ENCODE measurements at regions not wholly inside any gene's neighbourhood (a gene's known extent, or its start where the extent isn't known, plus 50 kb on each side); places are given as distances from the start of the nearest gene placed in this dataset.
A peak's percentile ranks its signal among the peaks of the same experiment; 100 is the strongest.
"Not testable (repeated sequence)": the region's sequence is repeated elsewhere in the genome, so short reads cannot be mapped to it uniquely, and the experiment has no call there.

GRCh38 chrX:155819966-155820491 is 61.1 kb upstream of the VAMP7 start:
- Histone ChIP-seq H2BK15ac (replicated peaks; ENCODE audit: low read depth) (no peak overlapping the region), H3K27ac (ENCODE audit: low read depth, low read length) (no peak overlapping the region), H3K79me2 (ENCODE audit: control insufficient read depth, insufficient read depth, low read length) (no peaks in the 10 kb centered on the region), H3K27me3 (ENCODE audit: insufficient read depth, low read length, poor library complexity) (no peaks in the 10 kb centered on the region), H3K4me1 (ENCODE audit: control insufficient read depth, low read depth, low read length) (no peaks in the 10 kb centered on the region), H4K5ac (ENCODE audit: low read length) (no peak overlapping the region), H3K4me3 (ENCODE audit: low read length) (no peak overlapping the region), H4K8ac (ENCODE audit: low read depth, low read length) (no peak overlapping the region), H3K9ac (ENCODE audit: low read length) (no peak overlapping the region), H2BK120ac (ENCODE audit: low read depth, low read length) (no peak overlapping the region), H3K36me3 (ENCODE audit: control insufficient read depth, insufficient read depth, low read length) (no peaks in the 10 kb centered on the region), H3K18ac (ENCODE audit: low read length) (no peak overlapping the region), H3K4me2 (ENCODE audit: low read length) (no peak overlapping the region), H3K79me1 (ENCODE audit: low read length) (no peaks in the 10 kb centered on the region), H3K4ac (ENCODE audit: low read depth, low read length) (no peak overlapping the region), H3K23ac (ENCODE audit: low read length) (no peak overlapping the region), H3K56ac (ENCODE audit: low read length) (no peak overlapping the region), H2AK5ac (ENCODE audit: low read length) (no peak overlapping the region), H2BK5ac (ENCODE audit: low read length) (no peak overlapping the region)
- DNase-seq = peak; percentile 91
- WGBS (ENCODE audit: extremely low coverage, insufficient coverage, low lambda C conversion rate) = no CpG with 5 or more reads among the region's 3 CpGs

- Histone ChIP-seq H3K4me1 (ENCODE audit: control insufficient read depth, low read depth, low read length) (no peaks in the 10 kb centered on the region), H2BK120ac (ENCODE audit: low read depth, low read length) (no peak overlapping the region), H3K79me1 (ENCODE audit: low read length) (no peaks in the 10 kb centered on the region), H3K4ac (ENCODE audit: low read depth, low read length) (no peak overlapping the region), H3K27ac (ENCODE audit: low read depth, low read length) (no peak overlapping the region), H3K56ac (ENCODE audit: low read length) (no peak overlapping the region), H2BK15ac (replicated peaks; ENCODE audit: low read depth) (no peak overlapping the region), H3K27me3 (ENCODE audit: insufficient read depth, low read length, poor library complexity) (no peaks in the 10 kb centered on the region), H3K4me2 (ENCODE audit: low read length) (no peak overlapping the region), H3K4me3 (ENCODE audit: low read length) (no peak overlapping the region), H4K8ac (ENCODE audit: low read depth, low read length) (no peak overlapping the region), H3K36me3 (ENCODE audit: control insufficient read depth, insufficient read depth, low read length) (no peaks in the 10 kb centered on the region), H3K79me2 (ENCODE audit: control insufficient read depth, insufficient read depth, low read length) (no peaks in the 10 kb centered on the region), H3K18ac (ENCODE audit: low read length) (no peak overlapping the region), H2BK5ac (ENCODE audit: low read length) (no peak overlapping the region), H4K5ac (ENCODE audit: low read length) (no peak overlapping the region), H2AK5ac (ENCODE audit: low read length) (no peak overlapping the region), H3K23ac (ENCODE audit: low read length) (no peak overlapping the region), H3K9ac (ENCODE audit: low read length) (no peak overlapping the region)
- DNase-seq = peak; percentile 40
Measured at GRCh38 chrX:155819525-155819924, 61.6 kb upstream of the VAMP7 start.

- not testable (repeated sequence) for H3K27me3 ChIP-seq (ENCODE audit: insufficient read depth, low read length, poor library complexity); H3K4ac ChIP-seq (ENCODE audit: low read depth, low read length); H3K18ac ChIP-seq (ENCODE audit: low read length); H3K4me2 ChIP-seq (ENCODE audit: low read length); H3K23ac ChIP-seq (ENCODE audit: low read length); H3K27ac ChIP-seq (ENCODE audit: low read depth, low read length); H2BK5ac ChIP-seq (ENCODE audit: low read length); H2BK15ac ChIP-seq (replicated peaks; ENCODE audit: low read depth); H3K36me3 ChIP-seq (ENCODE audit: control insufficient read depth, insufficient read depth, low read length); H3K79me2 ChIP-seq (ENCODE audit: control insufficient read depth, insufficient read depth, low read length); H3K4me1 ChIP-seq (ENCODE audit: control insufficient read depth, low read depth, low read length); H4K5ac ChIP-seq (ENCODE audit: low read length); H2BK120ac ChIP-seq (ENCODE audit: low read depth, low read length); H3K56ac ChIP-seq (ENCODE audit: low read length); DNase-seq; H3K4me3 ChIP-seq (ENCODE audit: low read length); H4K8ac ChIP-seq (ENCODE audit: low read depth, low read length); H3K9ac ChIP-seq (ENCODE audit: low read length); H3K79me1 ChIP-seq (ENCODE audit: low read length); H2AK5ac ChIP-seq (ENCODE audit: low read length)
- WGBS (ENCODE audit: extremely low coverage, insufficient coverage, low lambda C conversion rate) = no CpG with 5 or more reads among the region's 8 CpGs
Measured at GRCh38 chrX:155814391-155814790, 66.8 kb upstream of the VAMP7 start.

- Histone ChIP-seq H3K4me2 (ENCODE audit: low read length) (no peak overlapping the region), H3K56ac (ENCODE audit: low read length) (no peak overlapping the region), H3K9ac (ENCODE audit: low read length) (no peak overlapping the region), H4K8ac (ENCODE audit: low read depth, low read length) (no peak overlapping the region), H3K4ac (ENCODE audit: low read depth, low read length) (no peak overlapping the region), H2BK15ac (replicated peaks; ENCODE audit: low read depth) (no peak overlapping the region), H4K5ac (ENCODE audit: low read length) (no peak overlapping the region), H2AK5ac (ENCODE audit: low read length) (no peak overlapping the region), H3K23ac (ENCODE audit: low read length) (no peak overlapping the region), H3K4me3 (ENCODE audit: low read length) (no peak overlapping the region), H3K79me2 (ENCODE audit: control insufficient read depth, insufficient read depth, low read length) (no peaks in the 10 kb centered on the region), H3K27me3 (ENCODE audit: insufficient read depth, low read length, poor library complexity) (no peaks in the 10 kb centered on the region), H3K4me1 (ENCODE audit: control insufficient read depth, low read depth, low read length) (no peaks in the 10 kb centered on the region), H3K79me1 (ENCODE audit: low read length) (no peaks in the 10 kb centered on the region), H2BK5ac (ENCODE audit: low read length) (no peak overlapping the region), H3K36me3 (ENCODE audit: control insufficient read depth, insufficient read depth, low read length) (no peaks in the 10 kb centered on the region), H3K27ac (ENCODE audit: low read depth, low read length) (no peak overlapping the region), H3K18ac (ENCODE audit: low read length) (no peak overlapping the region), H2BK120ac (ENCODE audit: low read depth, low read length) (no peak overlapping the region)
- peak; percentile 71 for DNase-seq
- no CpG with 5 or more reads among the region's 1 CpG for WGBS (ENCODE audit: extremely low coverage, insufficient coverage, low lambda C conversion rate)
Measured at GRCh38 chrX:155779831-155780230, 101.3 kb upstream of the VAMP7 start.

- WGBS (ENCODE audit: extremely low coverage, insufficient coverage, low lambda C conversion rate) = no CpG with 5 or more reads among the region's 5 CpGs
- no peaks in the 10 kb centered on the region for H3K4me1 ChIP-seq (ENCODE audit: control insufficient read depth, low read depth, low read length)
- no peak overlapping the region for H3K18ac ChIP-seq (ENCODE audit: low read length)
- H3K27me3 ChIP-seq (ENCODE audit: insufficient read depth, low read length, poor library complexity) = no peaks in the 10 kb centered on the region
- H3K23ac ChIP-seq (ENCODE audit: low read length) = no peak overlapping the region
- no peak overlapping the region for H2BK120ac ChIP-seq (ENCODE audit: low read depth, low read length)
- H3K79me2 ChIP-seq (ENCODE audit: control insufficient read depth, insufficient read depth, low read length) = no peaks in the 10 kb centered on the region
- H2AK5ac ChIP-seq (ENCODE audit: low read length) = no peak overlapping the region
- H3K27ac ChIP-seq (ENCODE audit: low read depth, low read length) = no peak overlapping the region
- no peak for DNase-seq
- no peak overlapping the region for H3K4me2 ChIP-seq (ENCODE audit: low read length)
- no peak overlapping the region for H3K4me3 ChIP-seq (ENCODE audit: low read length)
- H3K56ac ChIP-seq (ENCODE audit: low read length) = no peak overlapping the region
- H3K4ac ChIP-seq (ENCODE audit: low read depth, low read length) = no peak overlapping the region
- H2BK5ac ChIP-seq (ENCODE audit: low read length) = no peak overlapping the region
- no peak overlapping the region for H2BK15ac ChIP-seq (replicated peaks; ENCODE audit: low read depth)
- H4K8ac ChIP-seq (ENCODE audit: low read depth, low read length) = no peak overlapping the region
- H3K79me1 ChIP-seq (ENCODE audit: low read length) = no peaks in the 10 kb centered on the region
- no peak overlapping the region for H3K9ac ChIP-seq (ENCODE audit: low read length)
- H4K5ac ChIP-seq (ENCODE audit: low read length) = no peak overlapping the region
- H3K36me3 ChIP-seq (ENCODE audit: control insufficient read depth, insufficient read depth, low read length) = no peaks in the 10 kb centered on the region
Measured at GRCh38 chrX:155778844-155779553, 102.1 kb upstream of the VAMP7 start.

- Histone ChIP-seq H2BK15ac (replicated peaks; ENCODE audit: low read depth) (no peak overlapping the region), H2BK120ac (ENCODE audit: low read depth, low read length) (no peak overlapping the region), H3K27me3 (ENCODE audit: insufficient read depth, low read length, poor library complexity) (no peaks in the 10 kb centered on the region), H4K5ac (ENCODE audit: low read length) (no peak overlapping the region), H3K56ac (ENCODE audit: low read length) (no peak overlapping the region), H3K36me3 (ENCODE audit: control insufficient read depth, insufficient read depth, low read length) (no peaks in the 10 kb centered on the region), H3K18ac (ENCODE audit: low read length) (no peak overlapping the region), H3K23ac (ENCODE audit: low read length) (no peak overlapping the region), H3K4me2 (ENCODE audit: low read length) (no peak overlapping the region), H2BK5ac (ENCODE audit: low read length) (no peak overlapping the region), H3K4ac (ENCODE audit: low read depth, low read length) (no peak overlapping the region), H3K4me1 (ENCODE audit: control insufficient read depth, low read depth, low read length) (no peaks in the 10 kb centered on the region), H3K79me2 (ENCODE audit: control insufficient read depth, insufficient read depth, low read length) (no peaks in the 10 kb centered on the region), H3K79me1 (ENCODE audit: low read length) (no peaks in the 10 kb centered on the region), H3K9ac (ENCODE audit: low read length) (no peak overlapping the region), H3K27ac (ENCODE audit: low read depth, low read length) (no peak overlapping the region), H2AK5ac (ENCODE audit: low read length) (no peak overlapping the region), H3K4me3 (ENCODE audit: low read length) (no peak overlapping the region), H4K8ac (ENCODE audit: low read depth, low read length) (no peak overlapping the region)
- no CpG with 5 or more reads among the region's 8 CpGs for WGBS (ENCODE audit: extremely low coverage, insufficient coverage, low lambda C conversion rate)
- no peak for DNase-seq
Measured at GRCh38 chrX:155774387-155774786, 106.8 kb upstream of the VAMP7 start.
